ENCODE measurements at regions not wholly inside any gene's neighbourhood (a gene's known extent, or its start where the extent isn't known, plus 50 kb on each side); places are given as distances from the start of the nearest gene placed in this dataset.

GRCh38 chr4:14178421-14178820 is 550.9 kb upstream of the BOD1L1 start:
- Histone ChIP-seq H3K36me3 (ENCODE audit: control insufficient read depth, low read length) (no peaks in the 10 kb centered on the region), H3K9me2 (replicated peaks; ENCODE audit: control insufficient read depth, low read length) (no peaks in the 10 kb centered on the region), H3F3A (ENCODE audit: control insufficient read depth, insufficient read depth) (no peaks in the 10 kb centered on the region), H3K27me3 (ENCODE audit: control insufficient read depth, low read length) (no peaks in the 10 kb centered on the region), H3K27ac (ENCODE audit: low read depth, low read length) (no peak overlapping the region; the same call in 1 of the 2 replicates), H3K79me2 (ENCODE audit: control insufficient read depth, low read length) (no peaks in the 10 kb centered on the region), H3K4me2 (ENCODE audit: low read length) (peak overlapping the region; percentile 46), H3K9me3 (ENCODE audit: control insufficient read depth, insufficient read depth, low read length) (no peaks in the 10 kb centered on the region), H4K20me1 (ENCODE audit: control insufficient read depth, insufficient read depth, low read depth, low read length) (no peaks in the 10 kb centered on the region), H3K4me1 (ENCODE audit: control insufficient read depth, low read length) (peaks cover 26% of the 10 kb centered on the region), H3K4me3 (ENCODE audit: low read length) (peak overlapping the region; percentile 25; the same call in 1 of the 2 replicates)
- TF ChIP-seq, protein P1, sequence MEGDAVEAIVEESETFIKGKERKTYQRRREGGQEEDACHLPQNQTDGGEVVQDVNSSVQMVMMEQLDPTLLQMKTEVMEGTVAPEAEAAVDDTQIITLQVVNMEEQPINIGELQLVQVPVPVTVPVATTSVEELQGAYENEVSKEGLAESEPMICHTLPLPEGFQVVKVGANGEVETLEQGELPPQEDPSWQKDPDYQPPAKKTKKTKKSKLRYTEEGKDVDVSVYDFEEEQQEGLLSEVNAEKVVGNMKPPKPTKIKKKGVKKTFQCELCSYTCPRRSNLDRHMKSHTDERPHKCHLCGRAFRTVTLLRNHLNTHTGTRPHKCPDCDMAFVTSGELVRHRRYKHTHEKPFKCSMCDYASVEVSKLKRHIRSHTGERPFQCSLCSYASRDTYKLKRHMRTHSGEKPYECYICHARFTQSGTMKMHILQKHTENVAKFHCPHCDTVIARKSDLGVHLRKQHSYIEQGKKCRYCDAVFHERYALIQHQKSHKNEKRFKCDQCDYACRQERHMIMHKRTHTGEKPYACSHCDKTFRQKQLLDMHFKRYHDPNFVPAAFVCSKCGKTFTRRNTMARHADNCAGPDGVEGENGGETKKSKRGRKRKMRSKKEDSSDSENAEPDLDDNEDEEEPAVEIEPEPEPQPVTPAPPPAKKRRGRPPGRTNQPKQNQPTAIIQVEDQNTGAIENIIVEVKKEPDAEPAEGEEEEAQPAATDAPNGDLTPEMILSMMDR (IDR thresholded peaks at IDR 0.05; ENCODE audit: low read depth, low read length, poor library complexity, severe bottlenecking), result no peak
- TF ChIP-seq EZH2phosphoT487 (IDR thresholded peaks at IDR 0.05; ENCODE audit: borderline replicate concordance, low read length), result no peak

DNA sequence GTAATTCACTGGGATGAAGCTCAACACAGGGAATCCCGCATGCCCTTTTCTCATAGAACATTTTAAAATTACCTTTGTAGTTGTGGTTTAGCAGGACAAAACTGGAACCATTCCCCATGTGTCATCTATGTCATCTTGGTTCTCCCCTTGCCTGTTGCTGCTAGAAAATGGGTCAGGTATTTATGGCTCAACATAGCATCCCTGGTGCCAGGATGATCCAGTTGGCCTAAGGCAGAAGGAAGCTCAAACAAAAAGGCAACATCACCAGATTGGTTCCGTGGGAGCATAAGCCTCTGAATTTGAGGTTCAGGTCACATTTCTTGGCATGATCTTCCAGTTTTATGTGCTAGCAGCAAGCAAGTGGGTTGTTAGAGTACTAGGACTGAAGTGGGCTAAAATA is 552.6 kb upstream of the BOD1L1 start:
- Histone ChIP-seq H3K79me2 (ENCODE audit: control insufficient read depth, low read length) (no peaks in the 10 kb centered on the region), H4K20me1 (ENCODE audit: control insufficient read depth, insufficient read depth, low read depth, low read length) (no peaks in the 10 kb centered on the region), H3K27me3 (ENCODE audit: control insufficient read depth, low read length) (no peaks in the 10 kb centered on the region), H3K4me3 (ENCODE audit: low read length) (no peak overlapping the region), H3K4me2 (ENCODE audit: low read length) (no peak overlapping the region), H3F3A (ENCODE audit: control insufficient read depth, insufficient read depth) (no peaks in the 10 kb centered on the region), H3K9me3 (ENCODE audit: control insufficient read depth, insufficient read depth, low read length) (no peaks in the 10 kb centered on the region), H3K36me3 (ENCODE audit: control insufficient read depth, low read length) (no peaks in the 10 kb centered on the region), H3K9me2 (replicated peaks; ENCODE audit: control insufficient read depth, low read length) (no peaks in the 10 kb centered on the region), H3K4me1 (ENCODE audit: control insufficient read depth, low read length) (peaks cover 26% of the 10 kb centered on the region), H3K27ac (ENCODE audit: low read depth, low read length) (no peak overlapping the region)
- no peak for TF ChIP-seq EZH2phosphoT487 (IDR thresholded peaks at IDR 0.05; ENCODE audit: borderline replicate concordance, low read length)
- TF ChIP-seq, protein P1 (IDR thresholded peaks at IDR 0.05; ENCODE audit: low read depth, low read length, poor library complexity, severe bottlenecking), result no peak

DNA sequence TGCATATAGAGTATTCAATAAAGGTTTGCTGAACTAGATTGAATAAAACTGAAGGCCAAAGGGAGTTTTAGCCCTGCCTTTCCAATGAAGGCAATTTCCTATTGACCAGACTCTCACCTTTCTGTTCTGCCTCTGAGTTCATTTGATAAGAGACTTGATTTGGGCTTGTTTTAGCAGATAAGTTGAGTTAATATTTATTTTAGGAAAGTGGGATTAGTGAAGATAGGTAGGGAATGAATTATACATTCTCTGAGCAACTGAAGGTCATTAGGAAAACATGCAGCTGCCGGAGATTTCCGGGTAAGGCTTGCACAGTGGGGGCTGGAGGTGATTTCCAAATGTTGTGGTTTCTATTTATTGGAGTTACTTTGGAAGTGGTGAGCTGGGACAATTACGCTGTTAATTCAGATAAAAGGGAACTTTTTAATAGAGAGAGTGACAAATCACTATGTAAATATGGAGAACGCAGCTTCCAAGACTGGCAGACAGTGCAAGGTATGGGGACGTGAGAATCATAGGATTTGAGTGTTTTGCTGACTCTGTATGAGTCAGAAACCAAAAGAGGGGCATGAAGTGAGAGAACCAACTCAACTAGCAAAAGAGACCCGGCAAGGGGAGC is 553.6 kb upstream of the BOD1L1 start:
- Histone ChIP-seq H3K4me3 (ENCODE audit: low read length) (no peak overlapping the region), H3K9me3 (ENCODE audit: control insufficient read depth, insufficient read depth, low read length) (no peaks in the 10 kb centered on the region), H3K36me3 (ENCODE audit: control insufficient read depth, low read length) (no peaks in the 10 kb centered on the region), H3F3A (ENCODE audit: control insufficient read depth, insufficient read depth) (no peaks in the 10 kb centered on the region), H3K27ac (ENCODE audit: low read depth, low read length) (no peak overlapping the region), H3K79me2 (ENCODE audit: control insufficient read depth, low read length) (no peaks in the 10 kb centered on the region), H3K4me1 (ENCODE audit: control insufficient read depth, low read length) (peaks cover 26% of the 10 kb centered on the region), H4K20me1 (ENCODE audit: control insufficient read depth, insufficient read depth, low read depth, low read length) (no peaks in the 10 kb centered on the region), H3K9me2 (replicated peaks; ENCODE audit: control insufficient read depth, low read length) (no peaks in the 10 kb centered on the region), H3K4me2 (ENCODE audit: low read length) (no peak overlapping the region), H3K27me3 (ENCODE audit: control insufficient read depth, low read length) (no peaks in the 10 kb centered on the region)
- TF ChIP-seq, protein P1 (IDR thresholded peaks at IDR 0.05; ENCODE audit: low read depth, low read length, poor library complexity, severe bottlenecking), result no peak

All from DOHH2 (cell line).